A549 (cell line): ENCODE measurements at regions not wholly inside any gene's neighbourhood (a gene's known extent, or its start where the extent isn't known, plus 50 kb on each side); places are given as distances from the start of the nearest gene placed in this dataset.

Source experiments
- ATAC-seq, 2 experiments: fragments of 200-7000 bp in 1 of 2; fragments of >200 bp in 1 of 2; cut with Nextera tagmentation in 1 of 2; cut with Tn5 transposase in 1 of 2; 3 replicates each; pipeline versions ENCODE4 v1.8.0 to v1.9.1; 2018 to 2020; ENCODE audit warnings: mild to moderate bottlenecking in 1 of 2, moderate library complexity in 1 of 2
- CTCF ChIA-PET: fragments of 300-600 bp; sonication (Branson Sonifier 250); formaldehyde crosslinking; extraction: SDS; loops from one replicate; lab custom pipeline; 2021; ENCODE audit warnings: antibody characterized with exemption, inconsistent platforms; lab: Yijun Ruan, JAX
- POLR2A ChIA-PET: fragments of 350-600 bp; formaldehyde crosslinking; extraction: SDS; loops from one replicate; lab custom pipeline; 2021; ENCODE audit warnings: antibody characterized with exemption, inconsistent platforms; lab: Yijun Ruan, JAX
- DNase-seq, 2 experiments: peaks; one replicate each; pipeline versions ENCODE4 v3.0.0 to v3.0.0-alpha.2; 2011 to 2016; ENCODE audit warnings: low read depth in 1 of 2, low spot score in 1 of 2
- FAIRE-seq: peaks from 2 replicates; lab custom pipeline; 2011; peaks lifted over from hg19 to GRCh38; lab: Jason Lieb, UNC
- H3K27ac ChIP-seq, 2 experiments: fragments of >200 bp; sonication (Bioruptor Twin); formaldehyde crosslinking; 3 replicates each; pipeline ENCODE4 v1.5.1; 2016 to 2017
- H3K4me1 ChIP-seq: fragments of >200 bp; sonication (Bioruptor Twin); formaldehyde crosslinking; 3 replicates; pipeline ENCODE4 v1.6.1; 2016
- H3K4me2 ChIP-seq: fragments of >200 bp; sonication (Bioruptor Twin); formaldehyde crosslinking; 3 replicates; pipeline ENCODE4 v1.6.1; 2016
- H3K4me3 ChIP-seq: fragments of >200 bp; sonication (Bioruptor Twin); formaldehyde crosslinking; 3 replicates; pipeline ENCODE4 v1.5.1; 2016
- H3K9me3 ChIP-seq: fragments of >200 bp; sonication (Bioruptor Twin); formaldehyde crosslinking; 3 replicates; pipeline ENCODE4 v1.6.1; 2016
- EHMT2 ChIP-seq: fragments of 200-600 bp; sonication (generic); IDR thresholded peaks from 2 replicates; pipeline ENCODE4 v1.6.1; 2016; ENCODE audit warnings: antibody characterized with exemption, low read depth, mild to moderate bottlenecking, moderate library complexity
- FOSL2 ChIP-seq, 2 experiments: fragments of 450-650 bp in 1 of 2; fragments of >200 bp in 1 of 2; sonication (Bioruptor Twin) in 1 of 2; formaldehyde crosslinking; IDR thresholded peaks; 2 replicates each; pipeline versions ENCODE4 v1.5.0 to v1.6.1; 2016 to 2020; ENCODE audit warnings: mild to moderate bottlenecking in 1 of 2, moderate library complexity in 1 of 2
- FOXS1 ChIP-seq: fragments of 250-450 bp; sonication (Bioruptor Pico); IDR thresholded peaks from 2 replicates; pipeline ENCODE4 v1.5.0; 2020; ENCODE audit warnings: mild to moderate bottlenecking, moderate library complexity
- HDAC2 ChIP-seq: fragments of 200-600 bp; sonication (generic); IDR thresholded peaks from 2 replicates; pipeline ENCODE4 v1.6.1; 2016
- HEYL ChIP-seq: fragments of 250-450 bp; sonication (Bioruptor Pico); IDR thresholded peaks from 2 replicates; pipeline ENCODE4 v1.8.0; 2021; ENCODE audit warnings: mild to moderate bottlenecking, moderate library complexity
- HOXB5 ChIP-seq: fragments of 250-450 bp; sonication (Bioruptor Pico); IDR thresholded peaks from 2 replicates; pipeline ENCODE4 v1.5.0; 2020; ENCODE audit warnings: mild to moderate bottlenecking, moderate library complexity
- KDM1A ChIP-seq: fragments of 200-600 bp; sonication (generic); IDR thresholded peaks from 2 replicates; pipeline ENCODE4 v1.6.1; 2016; ENCODE audit warnings: low read depth, mild to moderate bottlenecking
- MAZ ChIP-seq: fragments of 150-350 bp; IDR thresholded peaks from 2 replicates; pipeline ENCODE4 v1.6.1; 2014; ENCODE audit warnings: antibody characterized with exemption, low read depth, low read length, borderline replicate concordance
- MYC ChIP-seq: IDR thresholded peaks from 2 replicates; pipeline ENCODE4 v1.6.1; 2012; ENCODE audit warnings: mild to moderate bottlenecking, inconsistent platforms, low read length, improper control_type of control experiment, borderline replicate concordance
- NPAS2 ChIP-seq: fragments of 250-450 bp; sonication (Bioruptor Pico); IDR thresholded peaks from 2 replicates; pipeline ENCODE4 v1.8.0; 2022; ENCODE audit warnings: mild to moderate bottlenecking, moderate library complexity, borderline replicate concordance
- NR3C1 ChIP-seq: fragments of >200 bp; sonication (Bioruptor Twin); formaldehyde crosslinking; IDR thresholded peaks from 3 replicates; pipeline ENCODE4 v1.6.1; 2017
- RAD21 ChIP-seq, 2 experiments: fragments of >200 bp in 1 of 2; sonication (Bioruptor Twin) in 1 of 2; formaldehyde crosslinking in 1 of 2; IDR thresholded peaks in 1 of 2; conservative IDR thresholded peaks in 1 of 2; 2 replicates in 1 of 2; 3 replicates in 1 of 2; pipeline ENCODE4 v1.6.1; 2012 to 2018; ENCODE audit warnings: inconsistent platforms in 1 of 2
- RARB ChIP-seq: fragments of 250-450 bp; sonication (Bioruptor Pico); IDR thresholded peaks from 2 replicates; pipeline ENCODE4 v1.8.0; 2021; ENCODE audit warnings: mild to moderate bottlenecking, moderate library complexity
- RFX5 ChIP-seq: fragments of 450-650 bp; IDR thresholded peaks from 2 replicates; pipeline ENCODE4 v1.7.1; 2014; ENCODE audit warnings: antibody characterized with exemption, mild to moderate bottlenecking, moderate library complexity
- ZC3H11A ChIP-seq: fragments of 450-650 bp; IDR thresholded peaks from 2 replicates; pipeline ENCODE4 v1.6.1; 2014; ENCODE audit warnings: antibody characterized with exemption, mild to moderate bottlenecking
- ZSCAN20 ChIP-seq: fragments of 250-450 bp; sonication (Bioruptor Pico); IDR thresholded peaks from 2 replicates; pipeline ENCODE4 v1.8.0; 2022; ENCODE audit warnings: mild to moderate bottlenecking, moderate library complexity
- WGBS: methylation state at CpG from one replicate; pipeline ENCODE4 v1.1.6; 2017; ENCODE audit errors: missing lambda C conversion rate; 5-methylcytosine and 5-hydroxymethylcytosine counted together
- TF ChIP-seq, protein P1 (sequence below): IDR thresholded peaks from 2 replicates; pipeline ENCODE4 v1.6.1; 2012
- TF ChIP-seq, protein P2 (sequence below): fragments of >200 bp; sonication (Bioruptor Twin); formaldehyde crosslinking; IDR thresholded peaks from 3 replicates; pipeline ENCODE4 v1.6.1; 2016
- TF ChIP-seq, protein P3 (sequence below): fragments of >200 bp; sonication (Bioruptor Twin); formaldehyde crosslinking; IDR thresholded peaks from 2 replicates; pipeline ENCODE4 v1.6.1; 2016
- TF ChIP-seq, protein P4 (sequence below): fragments of 450-650 bp; IDR thresholded peaks from 2 replicates; pipeline ENCODE4 v1.6.1; 2014; ENCODE audit warnings: antibody characterized with exemption

DNA sequence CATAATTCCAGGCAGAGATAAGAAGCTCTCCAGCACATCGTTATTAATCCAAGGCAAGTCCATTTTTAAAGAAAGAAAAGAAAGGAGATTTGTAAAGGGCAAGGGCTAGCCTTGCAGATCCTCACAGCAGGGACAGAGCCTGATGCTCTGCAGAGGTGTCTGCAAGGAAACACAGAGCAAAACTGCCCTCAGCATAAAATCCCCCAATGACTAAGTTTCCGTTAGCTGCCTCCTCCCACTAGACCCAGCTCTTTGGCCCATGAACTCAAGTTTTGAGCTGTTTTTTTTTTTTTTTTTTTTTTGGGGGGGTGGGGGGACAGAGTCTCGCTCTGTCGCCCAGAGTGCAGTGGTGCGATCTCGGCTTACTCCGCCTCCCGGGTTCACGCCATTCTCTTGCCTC is 300.7 kb downstream of the MTERF1 start:
- H3K9me3 ChIP-seq: no peaks in the 10 kb centered on the region
- no peak overlapping the region for H3K27ac ChIP-seq
- H3K4me3 ChIP-seq: no peak overlapping the region
- H3K4me1 ChIP-seq: no peaks in the 10 kb centered on the region
- no peak for ATAC-seq
- FAIRE-seq: no peak
- no peak for TF ChIP-seq HOXB5 (CRISPR knock-in tag)
- no peak for TF ChIP-seq MAZ
- TF ChIP-seq NR3C1: no peak
- no peak for TF ChIP-seq RFX5
- TF ChIP-seq, protein P1, sequence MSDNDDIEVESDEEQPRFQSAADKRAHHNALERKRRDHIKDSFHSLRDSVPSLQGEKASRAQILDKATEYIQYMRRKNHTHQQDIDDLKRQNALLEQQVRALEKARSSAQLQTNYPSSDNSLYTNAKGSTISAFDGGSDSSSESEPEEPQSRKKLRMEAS: no peak
- 67% methylated on average over 9 of the region's 9 CpGs for WGBS
- no peak overlapping the region for H3K4me2 ChIP-seq
- ChIA-PET POLR2A (no interaction called here), CTCF (interaction anchor here (0.6 to 1.4 kb wide), 2 partner anchors 29 to 379 kb away, joined by 3 to 4 read pairs; no protein-coding TSS in a partner anchor)
- DNase-seq: no peak

DNA sequence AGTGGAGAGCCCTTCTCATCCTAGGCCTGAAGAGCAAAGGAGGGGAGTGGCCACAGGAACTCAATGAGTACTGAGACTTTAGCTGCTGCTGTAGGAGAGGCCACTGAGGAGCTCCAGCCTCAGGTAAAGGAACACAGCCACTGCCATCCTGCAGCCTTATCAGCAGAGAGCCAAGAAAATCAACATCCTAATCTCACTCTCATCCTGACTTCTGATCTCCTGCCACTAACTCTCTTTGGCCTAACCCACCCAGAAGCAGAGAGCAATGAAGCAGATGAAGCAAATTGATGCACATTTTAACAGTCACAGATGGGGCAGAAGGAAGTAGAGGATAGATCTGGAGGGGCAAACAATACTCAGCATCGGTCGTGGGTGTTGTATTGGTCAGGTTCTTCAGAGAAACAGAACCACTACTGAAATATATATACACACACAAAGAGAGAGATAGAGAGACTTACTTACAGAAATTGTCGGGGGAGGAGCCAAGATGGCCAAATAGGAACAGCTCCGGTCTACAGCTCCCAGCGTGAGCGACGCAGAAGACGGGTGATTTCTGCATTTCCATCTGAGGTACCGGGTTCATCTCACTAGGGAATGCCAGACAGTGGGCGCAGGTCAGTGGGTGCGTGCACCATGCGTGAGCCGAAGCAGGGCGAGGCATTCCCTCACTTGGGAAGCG is 297.6 kb downstream of the MTERF1 start:
- no peak overlapping the region for H3K4me2 ChIP-seq
- ChIA-PET CTCF (no interaction called here), POLR2A (no interaction called here)
- no peak for ATAC-seq
- FAIRE-seq: no peak
- H3K9me3 ChIP-seq: no peaks in the 10 kb centered on the region
- DNase-seq: no peak
- TF ChIP-seq HOXB5 (CRISPR knock-in tag) (no peak), FOSL2 (IDR thresholded peaks at IDR 0.05) (no peak), FOSL2 (CRISPR knock-in tag; IDR thresholded peaks at IDR 0.05) (no peak), HDAC2 (no peak)
- TF ChIP-seq, protein P1: no peak
- WGBS: 64% methylated on average over 15 of the region's 15 CpGs
- H3K4me3 ChIP-seq: no peak overlapping the region
- no peaks in the 10 kb centered on the region for H3K4me1 ChIP-seq
- H3K27ac ChIP-seq: no peak overlapping the region

DNA sequence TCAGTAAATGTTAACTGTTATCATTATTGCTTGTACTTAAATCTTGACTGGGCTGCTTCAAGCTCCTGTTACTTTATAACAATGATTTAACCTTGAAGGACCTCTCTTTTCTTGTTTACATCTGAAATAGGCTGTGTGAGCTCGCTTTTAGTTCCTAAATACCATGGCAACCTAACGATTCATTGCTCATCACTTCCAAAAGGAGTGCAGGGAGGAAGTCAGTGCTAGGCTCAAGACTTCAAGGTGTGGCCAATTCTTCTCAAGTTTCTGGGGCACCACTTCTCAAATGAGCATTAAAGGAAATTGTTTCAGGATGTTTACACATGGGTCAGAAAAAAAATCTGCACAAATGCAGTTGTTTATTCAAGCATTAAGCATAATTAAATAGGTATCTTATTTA is 284.2 kb downstream of the MTERF1 start:
- CTCF ChIA-PET: no interaction called here
- no peaks in the 10 kb centered on the region for H3K4me1 ChIP-seq
- no peak for DNase-seq
- ATAC-seq: no peak
- H3K9me3 ChIP-seq: no peaks in the 10 kb centered on the region
- no peak overlapping the region for H3K4me3 ChIP-seq
- no peak overlapping the region for H3K27ac ChIP-seq
- FAIRE-seq: no peak
- WGBS: 7% methylated on average over 2 of the region's 2 CpGs
- H3K4me2 ChIP-seq: no peak overlapping the region
- POLR2A ChIA-PET: no interaction called here
- TF ChIP-seq MYC: no peak

DNA sequence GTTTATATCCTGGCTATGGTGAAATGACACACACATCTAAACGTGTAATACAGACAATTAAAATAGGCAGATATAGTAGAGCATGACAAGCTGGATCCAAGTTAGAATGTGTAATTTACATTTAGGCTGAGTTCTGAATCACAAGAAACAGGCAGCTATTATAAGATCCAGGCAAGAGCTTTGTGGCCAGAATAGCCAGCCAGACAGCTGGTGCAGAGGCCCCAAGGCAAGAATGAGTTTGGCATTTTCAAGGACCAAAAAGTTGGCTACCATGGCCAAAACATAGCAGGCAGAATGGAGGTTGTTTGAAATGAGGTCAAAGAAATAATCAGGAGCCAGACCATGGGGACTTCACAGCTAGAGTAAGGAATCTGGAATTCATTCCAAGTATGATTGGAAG is 281.7 kb downstream of the MTERF1 start:
- no peak for DNase-seq
- POLR2A ChIA-PET: no interaction called here
- TF ChIP-seq KDM1A (no peak), NPAS2 (CRISPR knock-in tag) (no peak), MAZ (no peak), EHMT2 (no peak), RFX5 (no peak), ZSCAN20 (CRISPR knock-in tag) (no peak), ZC3H11A (no peak), RARB (CRISPR knock-in tag) (no peak), HEYL (CRISPR knock-in tag) (no peak), FOXS1 (no peak), RAD21 (conservative IDR thresholded peaks at IDR 0.05 in 1 of 2, IDR thresholded peaks at IDR 0.05 in 1 of 2) (no peak), HOXB5 (CRISPR knock-in tag) (no peak)
- TF ChIP-seq, protein P2, sequence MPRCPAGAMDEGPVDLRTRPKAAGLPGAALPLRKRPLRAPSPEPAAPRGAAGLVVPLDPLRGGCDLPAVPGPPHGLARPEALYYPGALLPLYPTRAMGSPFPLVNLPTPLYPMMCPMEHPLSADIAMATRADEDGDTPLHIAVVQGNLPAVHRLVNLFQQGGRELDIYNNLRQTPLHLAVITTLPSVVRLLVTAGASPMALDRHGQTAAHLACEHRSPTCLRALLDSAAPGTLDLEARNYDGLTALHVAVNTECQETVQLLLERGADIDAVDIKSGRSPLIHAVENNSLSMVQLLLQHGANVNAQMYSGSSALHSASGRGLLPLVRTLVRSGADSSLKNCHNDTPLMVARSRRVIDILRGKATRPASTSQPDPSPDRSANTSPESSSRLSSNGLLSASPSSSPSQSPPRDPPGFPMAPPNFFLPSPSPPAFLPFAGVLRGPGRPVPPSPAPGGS: no peak
- TF ChIP-seq, protein P3, sequence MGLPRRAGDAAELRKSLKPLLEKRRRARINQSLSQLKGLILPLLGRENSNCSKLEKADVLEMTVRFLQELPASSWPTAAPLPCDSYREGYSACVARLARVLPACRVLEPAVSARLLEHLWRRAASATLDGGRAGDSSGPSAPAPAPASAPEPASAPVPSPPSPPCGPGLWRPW: no peak
- TF ChIP-seq, protein P4, sequence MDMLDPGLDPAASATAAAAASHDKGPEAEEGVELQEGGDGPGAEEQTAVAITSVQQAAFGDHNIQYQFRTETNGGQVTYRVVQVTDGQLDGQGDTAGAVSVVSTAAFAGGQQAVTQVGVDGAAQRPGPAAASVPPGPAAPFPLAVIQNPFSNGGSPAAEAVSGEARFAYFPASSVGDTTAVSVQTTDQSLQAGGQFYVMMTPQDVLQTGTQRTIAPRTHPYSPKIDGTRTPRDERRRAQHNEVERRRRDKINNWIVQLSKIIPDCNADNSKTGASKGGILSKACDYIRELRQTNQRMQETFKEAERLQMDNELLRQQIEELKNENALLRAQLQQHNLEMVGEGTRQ: no peak
- no peaks in the 10 kb centered on the region for H3K9me3 ChIP-seq
- CTCF ChIA-PET: no interaction called here
- no peak overlapping the region for H3K4me2 ChIP-seq
- no peak for FAIRE-seq
- 0% methylated on average over 1 of the region's 1 CpG for WGBS
- no peak for ATAC-seq
- H3K4me1 ChIP-seq: no peaks in the 10 kb centered on the region
- H3K4me3 ChIP-seq: no peak overlapping the region
- H3K27ac ChIP-seq: no peak overlapping the region
